Medulla oblongata (tissue), 1 donor: ENCODE measurements at regions not wholly inside any gene's neighbourhood (a gene's known extent, or its start where the extent isn't known, plus 50 kb on each side); places are given as distances from the start of the nearest gene placed in this dataset.

Experiments used
- DNase-seq: peaks from one replicate; pipeline ENCODE4 v3.0.0-alpha.2; 2015; ENCODE audit errors: extremely low spot score

- DNase-seq, result no peak
These were observed 1218.4 kb upstream of the TMPRSS15 start for GRCh38 chr21:19621837-19622496.

GRCh38 chr21:19640964-19641363, 1237.4 kb upstream of the TMPRSS15 start:
- DNase-seq, result no peak

GRCh38 chr21:19648391-19648790, 1244.8 kb upstream of the TMPRSS15 start:
- DNase-seq, result no peak

- DNase-seq, result no peak
These were observed 1279.9 kb upstream of the TMPRSS15 start for GRCh38 chr21:19683492-19683891.

- DNase-seq, result no peak
These were observed 1280.7 kb upstream of the TMPRSS15 start for GRCh38 chr21:19684328-19684727.

GRCh38 chr21:19692231-19692630, 1288.6 kb upstream of the TMPRSS15 start:
- DNase-seq, result no peak

GRCh38 chr21:19695796-19696195, 1292.2 kb upstream of the TMPRSS15 start:
- no peak for DNase-seq

- DNase-seq, result no peak
These were observed 1296.9 kb upstream of the TMPRSS15 start for GRCh38 chr21:19700476-19700875.

GRCh38 chr21:19702726-19703125, 1295.5 kb upstream of the NCAM2 start:
- DNase-seq, result no peak

- DNase-seq, result no peak
These were observed 1293.4 kb upstream of the NCAM2 start for GRCh38 chr21:19704832-19705231.

- DNase-seq, result no peak
These were observed 1285.8 kb upstream of the NCAM2 start for GRCh38 chr21:19712441-19712840.

- no peak for DNase-seq
These were observed 1284.9 kb upstream of the NCAM2 start for GRCh38 chr21:19713313-19713712.

GRCh38 chr21:19724081-19724480, 1274.1 kb upstream of the NCAM2 start:
- no peak for DNase-seq

- DNase-seq, result no peak
These were observed 1267.0 kb upstream of the NCAM2 start for GRCh38 chr21:19731251-19731650.

- DNase-seq, result no peak
These were observed 1238.4 kb upstream of the NCAM2 start for GRCh38 chr21:19759836-19760235.

GRCh38 chr21:19767546-19767945, 1230.7 kb upstream of the NCAM2 start:
- no peak for DNase-seq

GRCh38 chr21:19771881-19772280, 1226.3 kb upstream of the NCAM2 start:
- no peak for DNase-seq

- DNase-seq, result no peak
These were observed 1222.1 kb upstream of the NCAM2 start for GRCh38 chr21:19776076-19776475.

- no peak for DNase-seq
These were observed 1216.1 kb upstream of the NCAM2 start for GRCh38 chr21:19781881-19782652.

- DNase-seq, result no peak
These were observed 1212.3 kb upstream of the NCAM2 start for GRCh38 chr21:19785941-19786340.

GRCh38 chr21:19792004-19792403, 1206.2 kb upstream of the NCAM2 start:
- no peak for DNase-seq

GRCh38 chr21:19807201-19807600, 1191.0 kb upstream of the NCAM2 start:
- DNase-seq, result no peak

GRCh38 chr21:19810779-19811178, 1187.4 kb upstream of the NCAM2 start:
- no peak for DNase-seq
